ENCODE measurements at regions not wholly inside any gene's neighbourhood (a gene's known extent, or its start where the extent isn't known, plus 50 kb on each side); places are given as distances from the start of the nearest gene placed in this dataset.
"Not testable (repeated sequence)": the region's sequence is repeated elsewhere in the genome, so short reads cannot be mapped to it uniquely, and the experiment has no call there.

GRCh38 chr2:155546721-155547555, 785.6 kb downstream of the NR4A2 start:
- H3K4me1 ChIP-seq, result no peaks in the 10 kb centered on the region
- TF ChIP-seq, protein P1, sequence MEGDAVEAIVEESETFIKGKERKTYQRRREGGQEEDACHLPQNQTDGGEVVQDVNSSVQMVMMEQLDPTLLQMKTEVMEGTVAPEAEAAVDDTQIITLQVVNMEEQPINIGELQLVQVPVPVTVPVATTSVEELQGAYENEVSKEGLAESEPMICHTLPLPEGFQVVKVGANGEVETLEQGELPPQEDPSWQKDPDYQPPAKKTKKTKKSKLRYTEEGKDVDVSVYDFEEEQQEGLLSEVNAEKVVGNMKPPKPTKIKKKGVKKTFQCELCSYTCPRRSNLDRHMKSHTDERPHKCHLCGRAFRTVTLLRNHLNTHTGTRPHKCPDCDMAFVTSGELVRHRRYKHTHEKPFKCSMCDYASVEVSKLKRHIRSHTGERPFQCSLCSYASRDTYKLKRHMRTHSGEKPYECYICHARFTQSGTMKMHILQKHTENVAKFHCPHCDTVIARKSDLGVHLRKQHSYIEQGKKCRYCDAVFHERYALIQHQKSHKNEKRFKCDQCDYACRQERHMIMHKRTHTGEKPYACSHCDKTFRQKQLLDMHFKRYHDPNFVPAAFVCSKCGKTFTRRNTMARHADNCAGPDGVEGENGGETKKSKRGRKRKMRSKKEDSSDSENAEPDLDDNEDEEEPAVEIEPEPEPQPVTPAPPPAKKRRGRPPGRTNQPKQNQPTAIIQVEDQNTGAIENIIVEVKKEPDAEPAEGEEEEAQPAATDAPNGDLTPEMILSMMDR (IDR thresholded peaks at IDR 0.05), result no peak
- TF ChIP-seq POLR2AphosphoS5 (IDR thresholded peaks at IDR 0.05) (no peak), EP300 (IDR thresholded peaks at IDR 0.05; ENCODE audit: low read depth) (no peak), POLR2A (IDR thresholded peaks at IDR 0.05) (no peak)
- intact Hi-C loops (cut with DNase I; ENCODE audit: low total_unique reads) (no loop called here), in situ Hi-C loops (cut with MboI; ENCODE audit: low pct_ligation_motif_present in 1 of 4, low pct_unique_long_range_greater_than_20kb in 1 of 4, low sequenced_read_pairs in 3 of 4) (no loop called here)
- no peak for DNase-seq
- H3K27me3 ChIP-seq, result no peaks in the 10 kb centered on the region
- H3K36me3 ChIP-seq, result no peaks in the 10 kb centered on the region
- no peak overlapping the region for H3K27ac ChIP-seq
- no peaks in the 10 kb centered on the region for H3K9me3 ChIP-seq
- WGBS, 2 donors (ENCODE audit: low coverage in 1 of 2), result 79 to 86% methylated on average over 10 to 11 of the region's 11 CpGs
- no peak overlapping the region for H3K4me3 ChIP-seq

- H3K4me1 ChIP-seq; DNase-seq; in situ Hi-C loops (cut with MboI; ENCODE audit: low pct_ligation_motif_present in 1 of 4, low pct_unique_long_range_greater_than_20kb in 1 of 4, low sequenced_read_pairs in 3 of 4); H3K9me3 ChIP-seq; H3K36me3 ChIP-seq; H3K4me3 ChIP-seq; H3K27ac ChIP-seq; H3K27me3 ChIP-seq; intact Hi-C loops (cut with DNase I; ENCODE audit: low total_unique reads): not testable (repeated sequence)
- WGBS, 2 donors (ENCODE audit: low coverage in 1 of 2), result 83 to 91% methylated on average over 5 of the region's 5 CpGs
These were observed 793.5 kb downstream of the NR4A2 start for GRCh38 chr2:155539028-155539427.

- intact Hi-C loops (cut with DNase I; ENCODE audit: low total_unique reads), result no loop called here
- TF ChIP-seq, protein P1 (IDR thresholded peaks at IDR 0.05), result no peak
- TF ChIP-seq POLR2AphosphoS5 (IDR thresholded peaks at IDR 0.05) (no peak), EP300 (IDR thresholded peaks at IDR 0.05; ENCODE audit: low read depth) (no peak), POLR2A (IDR thresholded peaks at IDR 0.05) (no peak)
- no peak for DNase-seq
- in situ Hi-C loops (cut with MboI; ENCODE audit: low pct_ligation_motif_present in 1 of 4, low pct_unique_long_range_greater_than_20kb in 1 of 4, low sequenced_read_pairs in 3 of 4), result no loop called here
- Histone ChIP-seq H3K27ac (no peak overlapping the region), H3K4me1 (no peaks in the 10 kb centered on the region), H3K36me3 (no peaks in the 10 kb centered on the region), H3K4me3 (no peak overlapping the region), H3K27me3 (no peaks in the 10 kb centered on the region), H3K9me3 (no peaks in the 10 kb centered on the region)
- WGBS, 2 donors (ENCODE audit: low coverage in 1 of 2), result 50 to 59% methylated on average over 1 of the region's 1 CpG
These were observed 804.5 kb downstream of the NR4A2 start for GRCh38 chr2:155528034-155528433.

DNA sequence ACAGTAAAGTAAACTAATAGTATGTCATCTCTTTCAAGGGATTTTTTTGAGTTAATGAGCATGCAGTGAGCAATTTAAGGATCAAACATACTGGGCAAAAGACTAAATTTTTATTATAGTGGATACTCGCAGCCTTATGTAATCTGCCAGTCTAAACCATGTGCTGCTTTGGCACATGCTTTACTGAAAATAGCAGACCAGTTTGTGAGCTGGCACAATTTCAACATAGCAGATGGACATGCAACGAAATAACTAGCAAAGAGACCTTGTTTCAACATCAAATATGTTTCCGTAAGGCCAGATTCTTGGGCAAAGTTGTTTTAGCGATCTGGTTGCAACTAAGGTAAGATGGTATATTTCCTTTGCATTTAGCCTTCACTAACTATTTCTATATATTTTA, 807.3 kb downstream of the NR4A2 start:
- Histone ChIP-seq H3K27ac (no peak overlapping the region), H3K36me3 (no peaks in the 10 kb centered on the region), H3K4me3 (no peak overlapping the region), H3K4me1 (no peaks in the 10 kb centered on the region), H3K9me3 (no peaks in the 10 kb centered on the region), H3K27me3 (no peaks in the 10 kb centered on the region)
- no peak for DNase-seq
- TF ChIP-seq EP300 (IDR thresholded peaks at IDR 0.05; ENCODE audit: low read depth), result no peak
- TF ChIP-seq, protein P1 (IDR thresholded peaks at IDR 0.05), result no peak
- TF ChIP-seq POLR2AphosphoS5 (IDR thresholded peaks at IDR 0.05), result no peak
- no peak for TF ChIP-seq POLR2A (IDR thresholded peaks at IDR 0.05)
- 67 to 73% methylated on average over 4 of the region's 4 CpGs for WGBS, 2 donors (ENCODE audit: low coverage in 1 of 2)
- intact Hi-C loops (cut with DNase I; ENCODE audit: low total_unique reads) (no loop called here), in situ Hi-C loops (cut with MboI; ENCODE audit: low pct_ligation_motif_present in 1 of 4, low pct_unique_long_range_greater_than_20kb in 1 of 4, low sequenced_read_pairs in 3 of 4) (no loop called here)
